CD4-positive, alpha-beta T cell treated with Interleukin-17A for 1 hour (primary cell): ENCODE measurements at regions not wholly inside any gene's neighbourhood (a gene's known extent, or its start where the extent isn't known, plus 50 kb on each side); places are given as distances from the start of the nearest gene placed in this dataset.
A peak's percentile ranks its signal among the peaks of the same experiment; 100 is the strongest.
"Not testable (repeated sequence)": the region's sequence is repeated elsewhere in the genome, so short reads cannot be mapped to it uniquely, and the experiment has no call there.

ENCODE experiments used
- DNase-seq: peaks from one replicate; pipeline ENCODE4 v3.0.0-alpha.2; 2020

- no peak for DNase-seq
These were observed 676.9 kb downstream of the ADCYAP1 start for GRCh38 chr18:1581581-1581980.

GRCh38 chr18:1585881-1586488, 681.3 kb downstream of the ADCYAP1 start:
- peak; percentile 2 for DNase-seq

GRCh38 chr18:1593091-1593490, 688.4 kb downstream of the ADCYAP1 start:
- DNase-seq = no peak

- no peak for DNase-seq
These were observed 690.5 kb downstream of the ADCYAP1 start for GRCh38 chr18:1595195-1595594.

GRCh38 chr18:1599196-1599595, 694.5 kb downstream of the ADCYAP1 start:
- no peak for DNase-seq

GRCh38 chr18:1604751-1605150, 700.1 kb downstream of the ADCYAP1 start:
- no peak for DNase-seq

GRCh38 chr18:1618364-1618763, 713.7 kb downstream of the ADCYAP1 start:
- no peak for DNase-seq

- DNase-seq = no peak
These were observed 714.8 kb downstream of the ADCYAP1 start for GRCh38 chr18:1619507-1619906.

- no peak for DNase-seq
These were observed 719.9 kb downstream of the ADCYAP1 start for GRCh38 chr18:1624612-1625011.

- DNase-seq = no peak
These were observed 722.8 kb downstream of the ADCYAP1 start for GRCh38 chr18:1627494-1627893.

- no peak for DNase-seq
These were observed 744.0 kb downstream of the ADCYAP1 start for GRCh38 chr18:1648712-1649111.

GRCh38 chr18:1652018-1652417, 747.3 kb downstream of the ADCYAP1 start:
- DNase-seq = no peak

- no peak for DNase-seq
These were observed 749.2 kb downstream of the ADCYAP1 start for GRCh38 chr18:1653873-1654272.

GRCh38 chr18:1657876-1658275, 753.2 kb downstream of the ADCYAP1 start:
- no peak for DNase-seq

- no peak for DNase-seq
These were observed 754.4 kb downstream of the ADCYAP1 start for GRCh38 chr18:1658908-1659566.

- no peak for DNase-seq
These were observed 759.4 kb downstream of the ADCYAP1 start for GRCh38 chr18:1663879-1664705.

GRCh38 chr18:1665079-1665478, 760.4 kb downstream of the ADCYAP1 start:
- DNase-seq = no peak

GRCh38 chr18:1668279-1668678, 763.6 kb downstream of the ADCYAP1 start:
- no peak for DNase-seq

- not testable (repeated sequence) for DNase-seq
These were observed 767.0 kb downstream of the ADCYAP1 start for GRCh38 chr18:1671710-1672109.

- no peak for DNase-seq
These were observed 771.7 kb downstream of the ADCYAP1 start for GRCh38 chr18:1676387-1676786.

GRCh38 chr18:1680108-1680507, 775.4 kb downstream of the ADCYAP1 start:
- DNase-seq = no peak

GRCh38 chr18:1691863-1692262, 787.2 kb downstream of the ADCYAP1 start:
- no peak for DNase-seq

- no peak for DNase-seq
These were observed 803.3 kb downstream of the ADCYAP1 start for GRCh38 chr18:1708006-1708405.

GRCh38 chr18:1710114-1710513, 805.4 kb downstream of the ADCYAP1 start:
- no peak for DNase-seq
